HG03039 (cell line): ENCODE measurements at regions not wholly inside any gene's neighbourhood (a gene's known extent, or its start where the extent isn't known, plus 50 kb on each side); places are given as distances from the start of the nearest gene placed in this dataset.

Experiments
- ATAC-seq: cut with Tn5 transposase; IDR thresholded peaks from one replicate; pipeline ENCODE4 v1.9.1; 2021; ENCODE audit warnings: mild to moderate bottlenecking, moderate library complexity; ENCODE audit not compliant: unreplicated experiment

- ATAC-seq = no peak
These were observed 263.5 kb downstream of the CENPW start for GRCh38 chr6:126603410-126603809.

- no peak for ATAC-seq
These were observed 265.2 kb downstream of the CENPW start for GRCh38 chr6:126605089-126605488.

- ATAC-seq = no peak
These were observed 267.4 kb downstream of the CENPW start for GRCh38 chr6:126607289-126607688.

GRCh38 chr6:126608681-126609080, 268.8 kb downstream of the CENPW start:
- ATAC-seq = no peak

- no peak for ATAC-seq
These were observed 275.0 kb downstream of the CENPW start for GRCh38 chr6:126614642-126615504.

- no peak for ATAC-seq
These were observed 277.0 kb downstream of the CENPW start for GRCh38 chr6:126616866-126617265.

GRCh38 chr6:126618639-126619343, 278.9 kb downstream of the CENPW start:
- no peak for ATAC-seq

GRCh38 chr6:126620719-126621118, 280.8 kb downstream of the CENPW start:
- ATAC-seq = no peak

- no peak for ATAC-seq
These were observed 285.1 kb downstream of the CENPW start for GRCh38 chr6:126625019-126625418.

GRCh38 chr6:126628125-126628524, 288.2 kb downstream of the CENPW start:
- ATAC-seq = no peak

GRCh38 chr6:126631363-126631762, 291.4 kb downstream of the CENPW start:
- ATAC-seq = no peak

- no peak for ATAC-seq
These were observed 292.4 kb downstream of the CENPW start for GRCh38 chr6:126632271-126632670.

GRCh38 chr6:126633373-126633772, 293.5 kb downstream of the CENPW start:
- no peak for ATAC-seq

- ATAC-seq = no peak
These were observed 300.4 kb downstream of the CENPW start for GRCh38 chr6:126640356-126640755.

GRCh38 chr6:126640921-126641320, 301.0 kb downstream of the CENPW start:
- ATAC-seq = no peak

GRCh38 chr6:126641641-126642040, 301.7 kb downstream of the CENPW start:
- ATAC-seq = no peak

GRCh38 chr6:126643352-126643751, 303.4 kb downstream of the CENPW start:
- ATAC-seq = no peak

GRCh38 chr6:126650931-126651330, 311.0 kb downstream of the CENPW start:
- ATAC-seq = no peak

GRCh38 chr6:126657561-126658175, 317.8 kb downstream of the CENPW start:
- ATAC-seq = no peak

- no peak for ATAC-seq
These were observed 320.5 kb downstream of the CENPW start for GRCh38 chr6:126660376-126660775.

- no peak for ATAC-seq
These were observed 321.7 kb downstream of the CENPW start for GRCh38 chr6:126661646-126662045.

GRCh38 chr6:126662966-126663365, 323.1 kb downstream of the CENPW start:
- no peak for ATAC-seq
